ENCODE measurements at regions not wholly inside any gene's neighbourhood (a gene's known extent, or its start where the extent isn't known, plus 50 kb on each side); places are given as distances from the start of the nearest gene placed in this dataset.

- ATAC-seq (no peak), DNase-seq (no peak)
Observed at GRCh38 chr13:89812856-89813255, 1534.6 kb upstream of the MIR17HG start.

DNA sequence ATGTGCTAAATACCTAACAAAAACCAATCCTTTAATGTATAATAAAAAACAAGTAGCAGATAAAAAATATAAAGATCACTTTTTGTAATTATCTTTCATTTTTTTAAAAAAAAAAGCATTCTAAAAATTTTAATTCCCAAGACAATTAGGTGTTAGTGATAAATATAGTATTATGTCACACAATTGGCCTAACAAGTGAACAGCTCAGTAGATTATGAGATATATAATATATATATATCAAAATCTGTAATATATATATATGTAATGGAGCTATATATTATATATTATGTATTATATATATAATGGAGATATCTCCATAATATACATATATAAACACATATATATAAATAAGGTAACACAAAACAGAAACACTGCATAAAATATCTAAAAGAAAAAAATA lies 1531.1 kb upstream of the MIR17HG start:
- ATAC-seq (no peak), DNase-seq (no peak)

DNA sequence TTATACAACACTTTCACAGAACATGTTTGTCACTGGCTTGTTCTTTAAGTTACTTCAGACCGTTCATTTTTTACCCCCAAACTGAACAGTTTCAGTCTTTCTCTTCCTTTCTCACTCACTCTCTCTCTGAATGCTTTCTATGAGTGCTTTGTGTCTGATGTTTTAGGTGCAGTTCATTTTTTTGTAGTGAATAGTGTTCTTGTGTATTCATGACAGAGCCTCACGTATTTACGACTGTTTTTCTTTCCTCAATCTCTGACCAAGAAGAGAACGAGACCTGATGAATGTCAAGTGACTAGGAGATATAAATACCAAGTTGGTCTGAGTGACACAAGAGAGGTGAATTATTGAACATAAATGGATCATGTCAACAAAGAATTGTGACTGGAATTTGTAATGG lies 1525.0 kb upstream of the MIR17HG start:
- DNase-seq (no peak), ATAC-seq (no peak)

DNA sequence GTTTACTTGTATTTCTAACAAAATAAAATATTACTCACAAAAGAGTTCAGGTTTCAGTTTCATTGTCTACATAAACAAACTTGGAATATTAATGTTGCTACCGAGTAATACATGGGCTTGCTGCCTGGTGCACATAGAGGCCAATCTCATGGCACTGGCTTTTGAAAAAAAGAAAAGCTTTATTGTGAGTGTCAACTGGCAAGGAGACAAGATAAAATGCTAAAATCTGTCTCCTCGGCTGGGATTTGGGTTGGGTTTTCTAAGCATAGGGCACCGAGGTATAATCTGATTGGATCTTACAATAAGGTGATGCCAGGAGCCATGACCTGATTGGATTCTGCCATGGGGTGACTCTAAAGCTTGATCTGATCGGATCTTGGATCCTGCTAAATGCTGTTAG lies 1519.9 kb upstream of the MIR17HG start:
- ATAC-seq (no peak), DNase-seq (no peak)

- ATAC-seq (no peak), DNase-seq (no peak)
Observed at GRCh38 chr13:89828506-89828905, 1519.0 kb upstream of the MIR17HG start.

- DNase-seq, result no peak
- ATAC-seq, result no peak
Observed at GRCh38 chr13:89831157-89831556, 1516.3 kb upstream of the MIR17HG start.

- DNase-seq (no peak), ATAC-seq (no peak)
Observed at GRCh38 chr13:89832827-89833226, 1514.7 kb upstream of the MIR17HG start.

GRCh38 chr13:89843621-89844020 lies 1503.9 kb upstream of the MIR17HG start:
- DNase-seq (no peak), ATAC-seq (no peak)

DNA sequence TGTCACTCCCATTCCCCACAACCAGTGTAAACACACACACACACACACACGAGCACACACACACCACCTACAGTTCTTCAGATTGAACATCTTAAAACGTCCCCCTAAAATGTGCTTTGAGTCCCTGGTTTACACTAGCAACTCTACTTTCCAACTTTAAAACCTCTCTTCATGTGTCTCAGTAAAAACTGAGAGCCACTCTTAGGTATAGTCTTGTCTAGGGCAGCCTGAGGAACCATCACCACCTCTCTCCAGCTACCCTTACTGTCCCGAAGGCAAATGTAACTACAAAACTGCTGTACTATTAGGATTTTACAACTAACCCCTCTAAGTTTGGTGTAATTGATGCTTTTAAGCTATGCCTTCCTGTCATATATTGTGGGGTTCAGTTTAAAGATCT lies 1501.6 kb upstream of the MIR17HG start:
- DNase-seq (no peak), ATAC-seq (no peak)

DNA sequence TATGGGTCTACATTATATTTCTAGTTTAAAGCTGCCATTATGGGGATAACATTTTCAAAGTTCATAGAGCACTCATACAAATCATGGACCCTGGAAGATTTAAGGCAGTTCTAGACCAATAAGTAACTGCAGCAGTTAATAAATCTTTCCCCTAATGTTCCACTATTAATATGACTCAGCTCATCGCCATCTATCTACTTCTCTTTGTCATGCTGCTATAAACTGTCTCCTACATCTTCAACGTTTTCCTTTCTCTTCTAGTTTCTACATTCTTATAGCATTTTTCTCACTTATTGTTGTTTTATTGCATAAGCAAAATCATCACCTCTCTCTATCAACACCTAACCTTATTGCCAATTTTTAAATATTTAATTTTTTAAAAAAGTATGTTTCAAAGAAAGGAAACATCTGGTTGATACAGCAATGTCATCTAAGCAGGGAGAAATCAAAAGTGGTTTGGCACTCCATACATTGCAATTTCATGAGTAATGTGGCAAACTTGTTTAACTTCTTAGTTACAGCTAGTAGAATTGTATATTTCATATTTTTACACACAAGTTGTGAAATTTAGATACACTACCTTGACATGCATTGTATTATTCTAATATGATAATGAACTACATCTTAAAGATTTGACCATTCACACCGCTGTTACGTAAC lies 1500.4 kb upstream of the MIR17HG start:
- ATAC-seq (no peak), DNase-seq (no peak)

GRCh38 chr13:89852570-89852969 lies 1494.9 kb upstream of the MIR17HG start:
- no peak for ATAC-seq
- DNase-seq, result no peak

GRCh38 chr13:89856512-89856911 lies 1491.0 kb upstream of the MIR17HG start:
- DNase-seq (no peak), ATAC-seq (no peak)

DNA sequence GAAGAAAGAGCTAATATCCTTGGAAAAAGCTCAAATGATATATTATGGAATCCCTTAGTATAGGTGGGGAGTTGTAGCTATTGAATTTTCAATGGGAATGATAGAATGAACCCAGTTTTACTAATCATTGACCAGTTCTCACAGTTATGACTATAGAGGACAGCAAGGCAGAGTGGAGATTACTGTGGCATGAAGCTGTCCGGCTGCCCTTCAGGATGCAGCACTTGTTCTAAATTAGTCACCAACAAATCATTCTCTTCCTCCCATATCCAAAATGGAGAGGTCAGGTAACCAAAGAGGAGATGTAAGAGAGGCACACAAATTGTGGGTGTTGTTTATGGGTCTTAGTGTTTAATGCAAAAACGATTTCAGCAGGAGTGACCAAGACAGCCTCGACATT lies 1490.0 kb upstream of the MIR17HG start:
- no peak for DNase-seq
- no peak for ATAC-seq

GRCh38 chr13:89862011-89862690 lies 1485.3 kb upstream of the MIR17HG start:
- ATAC-seq, result no peak

GRCh38 chr13:89862691-89863036 lies 1484.8 kb upstream of the MIR17HG start:
- no peak for DNase-seq

More at GRCh38 chr13:89862011-89862690, 1485.3 kb upstream of the MIR17HG start:
- no peak for DNase-seq

GRCh38 chr13:89865164-89866064 lies 1482.1 kb upstream of the MIR17HG start:
- ATAC-seq, result no peak
- no peak for DNase-seq

More at GRCh38 chr13:89862691-89863036, 1484.8 kb upstream of the MIR17HG start:
- ATAC-seq, result no peak

DNA sequence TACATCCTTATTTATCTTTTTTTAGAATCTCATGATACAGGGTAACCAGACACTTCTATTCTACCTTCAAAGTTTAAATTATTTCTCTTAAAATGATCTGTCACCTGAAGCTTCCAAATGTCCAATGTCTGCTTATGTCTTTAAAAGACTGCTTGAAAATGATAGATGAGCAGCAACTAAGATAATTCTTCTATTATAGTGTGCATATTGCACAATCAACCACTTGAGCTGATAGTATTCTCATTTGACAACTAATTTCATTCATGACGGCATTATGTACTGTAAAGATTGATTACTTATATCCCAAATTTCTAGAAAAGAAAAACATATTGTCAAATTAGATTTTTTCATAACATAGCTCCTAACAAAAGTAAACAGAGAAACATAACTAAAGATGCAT lies 1478.2 kb upstream of the MIR17HG start:
- DNase-seq (no peak), ATAC-seq (no peak)

DNA sequence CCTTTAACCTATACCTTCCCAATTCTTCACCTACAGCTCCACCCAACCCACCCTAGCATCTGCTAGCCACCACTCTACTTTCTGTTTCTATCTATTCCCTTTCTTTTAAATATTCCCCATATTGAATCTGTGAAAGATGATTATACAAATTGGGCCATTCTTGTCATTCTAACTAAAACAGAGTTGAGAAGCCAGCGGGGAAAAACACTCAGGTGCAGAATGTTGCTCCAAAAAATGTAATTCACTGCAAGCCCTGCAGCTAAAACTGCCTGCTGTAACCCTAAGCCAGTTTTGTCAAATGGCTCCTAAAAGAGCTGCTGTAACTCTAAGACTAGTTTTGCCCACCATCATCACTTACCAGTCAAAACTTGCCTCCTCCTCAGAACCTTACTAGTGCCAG lies 1468.6 kb upstream of the MIR17HG start:
- ATAC-seq (no peak), DNase-seq (no peak)

GRCh38 chr13:89880201-89880600 lies 1467.3 kb upstream of the MIR17HG start:
- ATAC-seq, result no peak
- no peak for DNase-seq

GRCh38 chr13:89883893-89884448 lies 1463.5 kb upstream of the MIR17HG start:
- no peak for DNase-seq
- no peak for ATAC-seq

- no peak for ATAC-seq
- no peak for DNase-seq
Observed at GRCh38 chr13:89890806-89891205, 1456.7 kb upstream of the MIR17HG start.

GRCh38 chr13:89891416-89891815 lies 1456.1 kb upstream of the MIR17HG start:
- no peak for ATAC-seq
- DNase-seq, result no peak

DNA sequence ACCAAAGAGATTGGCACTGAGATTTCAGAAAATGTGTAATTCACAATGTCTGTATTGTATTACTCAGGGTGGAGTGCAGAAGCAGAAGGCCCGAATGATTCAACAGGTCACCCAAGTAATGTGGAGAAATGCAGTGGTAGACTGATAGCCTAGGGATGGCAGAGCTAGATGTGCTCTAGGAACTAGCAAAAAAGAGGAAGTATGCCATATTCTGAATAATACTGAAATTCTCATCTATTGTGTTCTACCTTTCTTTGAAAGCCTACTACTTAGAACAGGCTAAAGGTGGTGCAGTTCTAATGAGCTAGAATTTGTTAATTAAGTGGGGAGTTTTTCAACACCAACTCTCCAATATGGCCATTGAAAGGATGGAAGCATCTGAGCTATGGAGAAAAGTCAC lies 1449.8 kb upstream of the MIR17HG start:
- DNase-seq, result no peak
- ATAC-seq, result no peak

Measured in stimulated activated naive CD8-positive, alpha-beta T cell treated with anti-CD3 and anti-CD28 coated beads, Interleukin-15, Interleukin-2, amounts not matched to agents 100 U/mL and 50 U/mL, for 24 hours (primary cell).